SKM-1 treated with dmso at 0.1 percent for 144 hours (cell line): ENCODE measurements at regions not wholly inside any gene's neighbourhood (a gene's known extent, or its start where the extent isn't known, plus 50 kb on each side); places are given as distances from the start of the nearest gene placed in this dataset.
"Not testable (repeated sequence)": the region's sequence is repeated elsewhere in the genome, so short reads cannot be mapped to it uniquely, and the experiment has no call there.

Source experiments
- DNase-seq: peaks from one replicate; lab custom pipeline; 2025; ENCODE audit not compliant: unreplicated experiment; lab: John Stamatoyannopoulos, UW

- DNase-seq = no peak
Observed at GRCh38 chr3:103421460-103421859, 986.6 kb downstream of the ZPLD1 start.

GRCh38 chr3:103437883-103438282 lies 1003.1 kb downstream of the ZPLD1 start:
- DNase-seq = no peak

- DNase-seq = no peak
Observed at GRCh38 chr3:103440539-103441203, 1005.9 kb downstream of the ZPLD1 start.

- no peak for DNase-seq
Observed at GRCh38 chr3:103446953-103447629, 1012.3 kb downstream of the ZPLD1 start.

GRCh38 chr3:103453152-103453551 lies 1018.3 kb downstream of the ZPLD1 start:
- DNase-seq = no peak

GRCh38 chr3:103459815-103460214 lies 1025.0 kb downstream of the ZPLD1 start:
- DNase-seq = no peak

GRCh38 chr3:103470498-103470897 lies 1035.7 kb downstream of the ZPLD1 start:
- DNase-seq = no peak

- no peak for DNase-seq
Observed at GRCh38 chr3:103494011-103494410, 1059.2 kb downstream of the ZPLD1 start.

- DNase-seq = no peak
Observed at GRCh38 chr3:103494512-103494911, 1059.7 kb downstream of the ZPLD1 start.

- DNase-seq = no peak
Observed at GRCh38 chr3:103495186-103495585, 1060.4 kb downstream of the ZPLD1 start.

- no peak for DNase-seq
Observed at GRCh38 chr3:103499132-103499900, 1064.5 kb downstream of the ZPLD1 start.

- no peak for DNase-seq
Observed at GRCh38 chr3:103499967-103500366, 1065.2 kb downstream of the ZPLD1 start.

GRCh38 chr3:103510760-103511159 lies 1075.9 kb downstream of the ZPLD1 start:
- no peak for DNase-seq

- DNase-seq = no peak
Observed at GRCh38 chr3:103511891-103512290, 1077.1 kb downstream of the ZPLD1 start.

- DNase-seq = no peak
Observed at GRCh38 chr3:103512595-103512994, 1077.8 kb downstream of the ZPLD1 start.

GRCh38 chr3:103513003-103513402 lies 1078.2 kb downstream of the ZPLD1 start:
- no peak for DNase-seq

GRCh38 chr3:103515116-103515515 lies 1080.3 kb downstream of the ZPLD1 start:
- no peak for DNase-seq

GRCh38 chr3:103516950-103517349 lies 1082.1 kb downstream of the ZPLD1 start:
- DNase-seq = no peak

GRCh38 chr3:103531327-103531726 lies 1096.5 kb downstream of the ZPLD1 start:
- not testable (repeated sequence) for DNase-seq

- no peak for DNase-seq
Observed at GRCh38 chr3:103532986-103533385, 1098.2 kb downstream of the ZPLD1 start.

GRCh38 chr3:103554451-103554850 lies 1119.6 kb downstream of the ZPLD1 start:
- DNase-seq = no peak

GRCh38 chr3:103564116-103564515 lies 1129.3 kb downstream of the ZPLD1 start:
- not testable (repeated sequence) for DNase-seq
